GM23338 (cell line): ENCODE measurements at regions not wholly inside any gene's neighbourhood (a gene's known extent, or its start where the extent isn't known, plus 50 kb on each side); places are given as distances from the start of the nearest gene placed in this dataset.

Experiments
- ATAC-seq: fragments of 200-7000 bp; cut with Tn5 transposase; 3 replicates; pipeline ENCODE4 v1.9.1; 2020
- DNase-seq: peaks from one replicate; pipeline ENCODE4 v3.0.0-alpha.2; 2015; ENCODE audit warnings: low spot score
- H2AFZ ChIP-seq: fragments of 200-600 bp; sonication (generic); 2 replicates; pipeline ENCODE4 v1.8.0; 2016; ENCODE audit warnings: antibody characterized with exemption, mild to moderate bottlenecking, moderate library complexity
- H3F3A ChIP-seq: fragments of 200-600 bp; sonication (generic); replicated peaks from 2 replicates; pipeline ENCODE4 v1.8.0; 2017; ENCODE audit warnings: antibody characterized with exemption, mixed run types, low read depth
- H3K27ac ChIP-seq: fragments of 200-600 bp; sonication (generic); 2 replicates; pipeline ENCODE4 v1.6.1; 2016; ENCODE audit warnings: low read depth
- H3K27me3 ChIP-seq: fragments of 200-600 bp; sonication (generic); 2 replicates; pipeline ENCODE4 v1.8.0; 2016; ENCODE audit warnings: mild to moderate bottlenecking, mixed run types, moderate library complexity; ENCODE audit not compliant: insufficient read depth
- H3K36me3 ChIP-seq: fragments of 200-600 bp; sonication (generic); 2 replicates; pipeline ENCODE4 v1.8.0; 2016; ENCODE audit warnings: mild to moderate bottlenecking; ENCODE audit not compliant: insufficient read depth
- H3K4me1 ChIP-seq: fragments of 200-600 bp; sonication (generic); 2 replicates; pipeline ENCODE4 v1.8.0; 2016; ENCODE audit warnings: mild to moderate bottlenecking, moderate library complexity; ENCODE audit not compliant: insufficient read depth
- H3K4me2 ChIP-seq: fragments of 200-600 bp; sonication (generic); 2 replicates; pipeline ENCODE4 v1.7.1; 2017; ENCODE audit warnings: mixed run types
- H3K4me3 ChIP-seq: fragments of 200-600 bp; sonication (generic); 2 replicates; pipeline ENCODE4 v1.6.1; 2016; ENCODE audit warnings: mixed run types
- H3K79me2 ChIP-seq: fragments of 200-600 bp; sonication (generic); replicated peaks from 2 replicates; pipeline ENCODE4 v1.8.0; 2017; ENCODE audit warnings: mild to moderate bottlenecking; ENCODE audit not compliant: insufficient read depth
- H3K9me2 ChIP-seq: fragments of 200-600 bp; sonication (generic); 2 replicates; pipeline ENCODE4 v1.8.0; 2017; ENCODE audit not compliant: insufficient read depth
- H4K20me1 ChIP-seq: fragments of 200-600 bp; sonication (generic); replicated peaks from 2 replicates; pipeline ENCODE4 v1.8.0; 2017; ENCODE audit warnings: mild to moderate bottlenecking; ENCODE audit not compliant: insufficient read depth
- H3K27ac Mint-ChIP-seq: 2 replicates; pipeline ENCODE4 v1.8.0; 2020; ENCODE audit warnings: inconsistent platforms, mild to moderate bottlenecking, moderate library complexity, mixed read lengths
- H3K27me3 Mint-ChIP-seq: 3 replicates; pipeline ENCODE4 v1.8.0; 2022; ENCODE audit warnings: low read depth, mild to moderate bottlenecking, moderate library complexity, mixed read lengths, inconsistent platforms; ENCODE audit not compliant: insufficient read depth, poor library complexity
- H3K36me3 Mint-ChIP-seq: 3 replicates; pipeline ENCODE4 v1.8.0; 2021; ENCODE audit warnings: low read depth, mild to moderate bottlenecking, inconsistent platforms, moderate library complexity, mixed read lengths
- H3K4me1 Mint-ChIP-seq: 3 replicates; pipeline ENCODE4 v1.8.0; 2020; ENCODE audit warnings: mild to moderate bottlenecking, inconsistent platforms, mixed read lengths
- H3K4me3 Mint-ChIP-seq: 3 replicates; pipeline ENCODE4 v1.8.0; 2021; ENCODE audit warnings: moderate library complexity, mild to moderate bottlenecking, inconsistent platforms, mixed read lengths
- H3K9me3 Mint-ChIP-seq: 3 replicates; pipeline ENCODE4 v1.8.0; 2020; ENCODE audit warnings: moderate library complexity, mild to moderate bottlenecking, inconsistent platforms, mixed read lengths
- CTCF ChIP-seq, 2 experiments: fragments of 200-600 bp in 1 of 2; sonication (generic) in 1 of 2; conservative IDR thresholded peaks; 2 replicates each; pipeline versions ENCODE4 v1.5.1 to v1.6.1; 2016 to 2017; ENCODE audit warnings: antibody characterized with exemption in 2 of 2, low read depth in 2 of 2, mild to moderate bottlenecking in 2 of 2, moderate library complexity in 1 of 2
- ETS1 ChIP-seq: IDR thresholded peaks from 2 replicates; pipeline ENCODE4 v1.6.1; 2016; ENCODE audit warnings: antibody characterized with exemption
- EZH2 ChIP-seq: fragments of 200-600 bp; sonication (generic); IDR thresholded peaks from one replicate; pipeline ENCODE4 v1.8.0; 2017; ENCODE audit warnings: antibody characterized with exemption, mild to moderate bottlenecking, low read depth; ENCODE audit not compliant: unreplicated experiment
- EZH2phosphoT487 ChIP-seq: fragments of 200-600 bp; sonication (generic); IDR thresholded peaks from one replicate; pipeline ENCODE4 v1.8.1; 2018; ENCODE audit warnings: antibody characterized with exemption; ENCODE audit not compliant: unreplicated experiment
- JUNB ChIP-seq: IDR thresholded peaks from one replicate; pipeline ENCODE4 v1.6.1; 2016; ENCODE audit warnings: antibody characterized with exemption; ENCODE audit not compliant: unreplicated experiment
- NANOG ChIP-seq: IDR thresholded peaks from 2 replicates; pipeline ENCODE4 v1.6.1; 2016; ENCODE audit warnings: antibody characterized with exemption, borderline replicate concordance
- POLR2AphosphoS5 ChIP-seq: IDR thresholded peaks from 2 replicates; pipeline ENCODE4 v1.6.1; 2016; ENCODE audit warnings: antibody characterized with exemption, low read depth
- REST ChIP-seq: IDR thresholded peaks from one replicate; pipeline ENCODE4 v1.6.1; 2018; ENCODE audit warnings: antibody characterized with exemption; ENCODE audit not compliant: unreplicated experiment
- STAT1 ChIP-seq: IDR thresholded peaks from one replicate; pipeline ENCODE4 v1.6.1; 2016; ENCODE audit warnings: antibody characterized with exemption; ENCODE audit not compliant: unreplicated experiment
- ZNF114 ChIP-seq: fragments of 250-450 bp; sonication (Bioruptor Pico); IDR thresholded peaks from 2 replicates; pipeline ENCODE4 v1.5.0; 2020; ENCODE audit warnings: mild to moderate bottlenecking, moderate library complexity
- ZNF462 ChIP-seq: fragments of 250-450 bp; sonication (Bioruptor Pico); IDR thresholded peaks from 2 replicates; pipeline ENCODE4 v1.5.0; 2020; ENCODE audit warnings: mild to moderate bottlenecking, moderate library complexity

GRCh38 chr4:10765386-10765785, 80.8 kb upstream of the CLNK start:
- no peaks in the 10 kb centered on the region for H3K36me3 Mint-ChIP-seq
- Histone ChIP-seq H3K4me3 (no peak overlapping the region), H3K36me3 (no peaks in the 10 kb centered on the region), H3K4me1 (no peaks in the 10 kb centered on the region), H2AFZ (no peak overlapping the region), H3K79me2 (no peaks in the 10 kb centered on the region), H3K9me2 (0 out of 2 replicates have a peak, but pooled peaks cover 6% of the 10 kb centered on the region), H3K27me3 (no peaks in the 10 kb centered on the region), H3K4me2 (no peak overlapping the region), H4K20me1 (no peaks in the 10 kb centered on the region), H3K27ac (no peak overlapping the region), H3F3A (no peaks in the 10 kb centered on the region)
- H3K4me1 Mint-ChIP-seq = peaks cover 6% of the 10 kb centered on the region; the same call in 2 of the 3 replicates
- no peak for DNase-seq
- no peaks in the 10 kb centered on the region; the same call in 2 of the 3 replicates for H3K9me3 Mint-ChIP-seq
- ATAC-seq = no peak
- H3K27me3 Mint-ChIP-seq = no peaks in the 10 kb centered on the region
- H3K4me3 Mint-ChIP-seq = no peak overlapping the region
- H3K27ac Mint-ChIP-seq = no peak overlapping the region
- TF ChIP-seq CTCF (conservative IDR thresholded peaks at IDR 0.05; ENCODE audit: low read depth in 2 of 2) (no peak), STAT1 (no peak), EZH2phosphoT487 (no peak), NANOG (no peak), ZNF462 (CRISPR knock-in tag) (no peak), REST (no peak), JUNB (no peak), POLR2AphosphoS5 (no peak), ETS1 (no peak), EZH2 (no peak), ZNF114 (CRISPR knock-in tag) (no peak)
